Ectodermal cell (in vitro differentiated cells): ENCODE measurements at regions not wholly inside any gene's neighbourhood (a gene's known extent, or its start where the extent isn't known, plus 50 kb on each side); places are given as distances from the start of the nearest gene placed in this dataset.

Experiments
- H3K27ac ChIP-seq: 2 replicates; pipeline ENCODE4 v1.7.0; 2013; ENCODE audit warnings: mild to moderate bottlenecking, low read depth, low read length; ENCODE audit not compliant: insufficient read depth, poor library complexity, severe bottlenecking
- H3K27me3 ChIP-seq: 2 replicates; pipeline ENCODE4 v1.7.0; 2013; ENCODE audit warnings: mild to moderate bottlenecking, low read length; ENCODE audit not compliant: insufficient read depth, control insufficient read depth, poor library complexity, severe bottlenecking
- H3K36me3 ChIP-seq: one replicate; pipeline ENCODE4 v1.7.0; 2013; ENCODE audit warnings: low read length; ENCODE audit not compliant: control insufficient read depth, insufficient read depth
- H3K4me1 ChIP-seq: one replicate; pipeline ENCODE4 v1.7.0; 2013; ENCODE audit warnings: low read length; ENCODE audit not compliant: control insufficient read depth, insufficient read depth
- H3K4me3 ChIP-seq: 2 replicates; pipeline ENCODE4 v1.7.0; 2013; ENCODE audit warnings: low read depth, low read length, control low read depth; ENCODE audit not compliant: insufficient read depth
- H3K9me3 ChIP-seq: 2 replicates; pipeline ENCODE4 v1.7.0; 2013; ENCODE audit warnings: mild to moderate bottlenecking, low read length, moderate library complexity; ENCODE audit not compliant: control insufficient read depth
- WGBS, 2 experiments: methylation state at CpG; one replicate each; pipeline ENCODE4 v1.1.7; 2013; ENCODE audit warnings: missing lambda C conversion rate in 2 of 2; 5-methylcytosine and 5-hydroxymethylcytosine counted together

GRCh38 chr6:44056392-44057237 is 70.6 kb downstream of the MRPL14 start:
- no peaks in the 10 kb centered on the region for H3K9me3 ChIP-seq
- H3K27ac ChIP-seq: no peak overlapping the region
- WGBS, 2 experiments: 88 to 91% methylated on average over 12 to 13 of the region's 13 CpGs
- H3K36me3 ChIP-seq: no peaks in the 10 kb centered on the region
- H3K4me3 ChIP-seq: no peak overlapping the region
- peaks cover 9% of the 10 kb centered on the region for H3K4me1 ChIP-seq
- H3K27me3 ChIP-seq: no peaks in the 10 kb centered on the region

- 84 to 90% methylated on average over 8 of the region's 8 CpGs for WGBS, 2 experiments
- H3K27me3 ChIP-seq: no peaks in the 10 kb centered on the region
- H3K4me1 ChIP-seq: peaks cover 21% of the 10 kb centered on the region
- H3K27ac ChIP-seq: no peak overlapping the region
- H3K4me3 ChIP-seq: no peak overlapping the region
- H3K36me3 ChIP-seq: no peaks in the 10 kb centered on the region
- no peaks in the 10 kb centered on the region for H3K9me3 ChIP-seq
These were observed 72.3 kb downstream of the MRPL14 start for GRCh38 chr6:44054721-44055559.

- Histone ChIP-seq H3K27me3 (no peaks in the 10 kb centered on the region), H3K9me3 (no peaks in the 10 kb centered on the region), H3K36me3 (no peaks in the 10 kb centered on the region), H3K27ac (no peak overlapping the region), H3K4me3 (no peak overlapping the region), H3K4me1 (peaks cover 21% of the 10 kb centered on the region)
- 73 to 78% methylated on average over 11 of the region's 11 CpGs for WGBS, 2 experiments
These were observed 73.3 kb downstream of the MRPL14 start for GRCh38 chr6:44053760-44054556.

- Histone ChIP-seq H3K27ac (no peak overlapping the region), H3K27me3 (no peaks in the 10 kb centered on the region), H3K4me3 (no peak overlapping the region), H3K36me3 (no peaks in the 10 kb centered on the region), H3K9me3 (no peaks in the 10 kb centered on the region), H3K4me1 (peaks cover 21% of the 10 kb centered on the region)
- 95 to 97% methylated on average over 6 of the region's 6 CpGs for WGBS, 2 experiments
These were observed 74.0 kb downstream of the MRPL14 start for GRCh38 chr6:44053106-44053756.

- Histone ChIP-seq H3K4me3 (no peak overlapping the region), H3K36me3 (no peaks in the 10 kb centered on the region), H3K9me3 (no peaks in the 10 kb centered on the region), H3K27ac (no peak overlapping the region), H3K27me3 (no peaks in the 10 kb centered on the region), H3K4me1 (peaks cover 21% of the 10 kb centered on the region)
- WGBS, 2 experiments: 50 to 67% methylated on average over 3 to 4 of the region's 4 CpGs
These were observed 74.7 kb downstream of the MRPL14 start for GRCh38 chr6:44052419-44053023.

GRCh38 chr6:44051515-44051914 is 75.7 kb downstream of the MRPL14 start:
- Histone ChIP-seq H3K4me1 (peaks cover 21% of the 10 kb centered on the region), H3K4me3 (no peak overlapping the region), H3K27me3 (no peaks in the 10 kb centered on the region), H3K9me3 (no peaks in the 10 kb centered on the region), H3K27ac (no peak overlapping the region), H3K36me3 (no peaks in the 10 kb centered on the region)
- 75 to 76% methylated on average over 3 of the region's 3 CpGs for WGBS, 2 experiments

GRCh38 chr6:44050872-44051505 is 76.3 kb downstream of the MRPL14 start:
- no peaks in the 10 kb centered on the region for H3K36me3 ChIP-seq
- no peaks in the 10 kb centered on the region for H3K27me3 ChIP-seq
- peaks cover 21% of the 10 kb centered on the region for H3K4me1 ChIP-seq
- no peaks in the 10 kb centered on the region for H3K9me3 ChIP-seq
- no peak overlapping the region for H3K27ac ChIP-seq
- no peak overlapping the region for H3K4me3 ChIP-seq
- WGBS, 2 experiments: 82 to 90% methylated on average over 7 of the region's 7 CpGs

GRCh38 chr6:44049989-44050871 is 77.0 kb downstream of the MRPL14 start:
- no peak overlapping the region for H3K27ac ChIP-seq
- H3K9me3 ChIP-seq: no peaks in the 10 kb centered on the region
- no peaks in the 10 kb centered on the region for H3K36me3 ChIP-seq
- H3K4me1 ChIP-seq: peaks cover 21% of the 10 kb centered on the region
- 87% methylated on average over 6 of the region's 6 CpGs for WGBS, 2 experiments
- H3K27me3 ChIP-seq: no peaks in the 10 kb centered on the region
- no peak overlapping the region for H3K4me3 ChIP-seq
